HG03045 (cell line): ENCODE measurements at regions not wholly inside any gene's neighbourhood (a gene's known extent, or its start where the extent isn't known, plus 50 kb on each side); places are given as distances from the start of the nearest gene placed in this dataset.

Source experiments
- ATAC-seq: cut with Tn5 transposase; IDR thresholded peaks from one replicate; pipeline ENCODE4 v1.9.1; 2021; ENCODE audit warnings: mild to moderate bottlenecking, moderate library complexity; ENCODE audit not compliant: unreplicated experiment

DNA sequence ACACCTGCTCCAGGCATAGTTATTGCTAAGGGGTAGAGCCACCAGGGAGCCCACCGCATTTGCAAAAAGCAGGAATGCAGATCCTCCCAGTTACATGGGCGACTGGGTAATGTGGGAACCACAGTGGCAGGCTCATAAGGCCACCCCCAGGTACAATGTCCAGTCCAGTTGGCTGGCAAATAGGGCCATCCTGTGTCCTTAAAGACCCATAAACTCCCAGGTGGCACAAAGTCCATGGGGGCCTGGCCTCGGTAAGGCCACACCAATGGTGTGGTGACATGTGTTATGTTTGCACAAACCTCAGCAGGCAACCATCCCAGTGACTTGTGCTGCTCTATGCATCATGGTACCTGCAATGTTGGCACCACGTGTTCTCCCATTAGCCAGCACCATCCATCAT, 283.6 kb upstream of the GYPC start:
- ATAC-seq: no peak

- ATAC-seq: no peak
Measured at GRCh38 chr2:126378176-126378575, 277.8 kb upstream of the GYPC start.

GRCh38 chr2:126381091-126381490, 274.9 kb upstream of the GYPC start:
- no peak for ATAC-seq

- no peak for ATAC-seq
Measured at GRCh38 chr2:126382998-126383397, 273.0 kb upstream of the GYPC start.

- no peak for ATAC-seq
Measured at GRCh38 chr2:126383800-126384199, 272.2 kb upstream of the GYPC start.

GRCh38 chr2:126385441-126385840, 270.5 kb upstream of the GYPC start:
- ATAC-seq: no peak

- no peak for ATAC-seq
Measured at GRCh38 chr2:126385983-126386382, 270.0 kb upstream of the GYPC start.

GRCh38 chr2:126389446-126389845, 266.5 kb upstream of the GYPC start:
- ATAC-seq: no peak

DNA sequence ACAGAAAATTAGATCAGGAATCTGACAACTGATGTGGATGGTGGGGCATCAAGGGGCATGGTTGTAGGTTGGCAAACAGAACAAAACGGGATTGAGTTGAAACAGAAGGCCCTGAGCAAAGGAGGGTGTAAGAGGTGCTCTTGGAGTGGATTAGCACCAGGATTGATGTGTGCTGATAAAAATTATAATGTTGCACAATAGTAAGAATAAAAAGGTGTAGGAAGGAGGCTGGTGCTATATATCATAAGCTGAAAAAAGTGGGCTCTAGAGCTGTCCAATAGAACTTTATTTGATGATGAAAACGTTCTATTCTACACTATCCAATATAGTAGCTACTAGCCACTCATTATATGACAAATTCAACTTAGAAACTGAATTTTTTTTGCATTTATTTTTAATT, 263.1 kb upstream of the GYPC start:
- no peak for ATAC-seq

- no peak for ATAC-seq
Measured at GRCh38 chr2:126399001-126399400, 257.0 kb upstream of the GYPC start.

DNA sequence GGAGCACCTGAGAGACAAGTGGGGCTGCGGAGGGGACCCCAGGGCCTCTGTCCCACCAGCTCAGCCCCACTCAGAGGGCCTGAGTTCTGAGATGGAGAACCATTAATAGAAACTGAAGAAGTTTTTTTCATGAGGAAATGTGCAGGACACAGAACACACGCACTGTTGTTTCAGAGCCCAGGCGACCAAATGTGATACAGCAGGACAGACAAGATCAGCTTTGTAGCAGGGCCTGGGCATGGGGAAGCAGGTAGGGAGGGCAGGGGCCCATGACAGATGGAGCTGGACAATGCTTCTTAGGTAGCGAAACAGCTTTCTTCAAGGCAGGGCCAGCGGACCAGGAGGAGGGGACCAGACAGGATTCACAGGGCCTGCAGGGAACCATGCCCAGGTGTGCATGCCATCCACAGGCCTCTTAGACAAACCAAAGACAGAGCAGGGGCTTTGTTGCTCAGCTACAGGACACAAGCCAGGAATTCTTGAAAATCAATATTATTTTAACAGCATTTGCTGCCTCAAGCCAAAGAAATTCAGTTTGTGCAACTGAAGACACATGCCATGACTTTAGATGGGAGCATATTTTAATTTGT, 252.8 kb upstream of the GYPC start:
- ATAC-seq: no peak

DNA sequence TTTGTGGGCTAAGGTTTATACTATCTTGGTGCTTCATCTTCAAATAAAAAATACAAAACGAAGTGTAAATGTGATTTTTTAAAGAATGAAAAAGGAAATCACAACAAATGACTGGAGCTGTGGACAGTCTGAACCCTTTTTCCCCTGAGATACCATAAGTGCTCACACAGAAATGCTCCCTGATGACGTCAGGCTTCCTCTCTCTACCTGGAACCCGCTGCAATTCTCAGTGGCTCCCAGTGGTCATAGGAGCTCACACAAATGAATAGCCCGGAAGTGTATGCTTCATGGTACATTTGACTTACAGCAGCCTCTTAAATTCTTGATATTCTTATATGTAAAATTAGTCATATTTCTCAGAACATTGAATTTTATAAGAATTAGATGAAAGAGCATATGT, 249.7 kb upstream of the GYPC start:
- ATAC-seq: no peak

DNA sequence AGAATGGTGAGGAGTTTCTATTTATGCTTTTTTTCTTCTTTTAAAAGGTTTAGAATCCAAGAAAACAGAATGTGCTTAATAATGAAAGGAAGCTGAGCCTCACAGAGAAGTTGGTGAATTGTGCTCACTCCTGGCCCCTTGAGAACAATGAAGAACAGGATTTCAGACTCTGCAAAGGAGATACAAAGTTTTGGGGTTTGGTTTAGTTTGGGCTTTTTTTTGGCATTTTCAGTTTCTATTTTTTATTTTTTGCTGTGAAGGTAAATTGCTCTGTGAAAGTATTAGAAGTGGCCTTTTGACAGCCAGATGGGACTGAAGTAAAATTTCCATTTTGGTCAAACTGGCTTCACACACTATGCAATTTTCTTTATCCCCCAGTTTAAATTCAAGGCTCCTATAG, 247.3 kb upstream of the GYPC start:
- ATAC-seq: no peak

DNA sequence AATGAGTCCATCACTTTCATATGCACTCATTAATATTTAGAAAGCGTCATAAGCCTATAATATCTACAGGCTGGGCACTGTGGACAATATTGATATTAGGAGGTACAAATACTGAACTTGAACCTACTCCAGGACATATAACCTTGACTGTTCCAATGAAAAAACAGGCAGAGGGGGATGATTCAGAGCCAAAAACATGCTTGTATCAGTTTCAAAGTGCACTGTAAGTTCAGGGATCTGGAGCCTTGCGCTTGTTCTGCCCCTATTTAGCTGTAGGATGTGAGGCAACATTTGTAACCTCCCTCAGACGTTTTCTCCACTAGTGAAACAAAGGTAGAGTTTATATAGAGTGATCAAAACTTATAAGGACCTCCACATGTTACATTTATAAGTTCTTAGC, 246.1 kb upstream of the GYPC start:
- no peak for ATAC-seq

DNA sequence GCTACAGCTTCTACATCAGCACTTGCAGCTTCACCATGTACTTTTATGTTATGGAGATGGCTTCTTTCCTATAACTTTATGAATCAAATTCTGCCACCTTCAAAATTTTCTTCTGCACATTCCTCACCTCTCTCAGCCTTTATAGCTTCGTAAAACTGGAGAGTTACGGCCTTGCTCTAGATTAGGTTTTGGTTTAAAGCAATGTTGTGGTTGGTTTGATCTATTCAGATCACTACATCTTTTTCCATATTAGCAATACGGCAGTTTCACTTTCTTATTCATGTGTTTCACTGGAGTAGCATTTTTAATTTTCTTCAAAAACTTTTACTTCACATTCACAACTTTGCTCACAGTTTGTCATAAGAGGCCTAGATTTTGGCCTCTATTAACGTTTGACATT, 242.9 kb upstream of the GYPC start:
- ATAC-seq: peak; percentile 57

- ATAC-seq: no peak
Measured at GRCh38 chr2:126419403-126419802, 236.6 kb upstream of the GYPC start.

GRCh38 chr2:126425943-126426342, 230.0 kb upstream of the GYPC start:
- no peak for ATAC-seq

DNA sequence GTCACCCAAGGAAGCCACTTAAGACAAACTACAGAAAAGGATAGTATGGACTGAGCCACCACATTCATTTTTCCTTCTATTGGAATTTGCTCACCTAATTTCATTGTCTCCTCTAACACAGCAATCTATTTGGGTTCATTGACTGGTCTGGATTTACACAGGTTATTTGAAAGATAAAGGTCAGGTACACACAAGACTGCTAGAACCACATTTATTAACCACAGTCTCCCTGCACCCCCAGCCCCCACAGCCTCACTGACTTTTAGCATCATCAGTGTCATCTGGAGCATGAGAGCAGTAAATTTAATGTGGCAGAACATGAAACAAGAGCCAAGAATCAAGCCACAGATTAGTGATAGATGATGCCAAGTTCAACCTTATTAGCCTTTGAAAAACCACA, 226.9 kb upstream of the GYPC start:
- ATAC-seq: no peak

- ATAC-seq: no peak
Measured at GRCh38 chr2:126431136-126431535, 224.8 kb upstream of the GYPC start.

GRCh38 chr2:126436411-126436810, 219.5 kb upstream of the GYPC start:
- ATAC-seq: no peak

DNA sequence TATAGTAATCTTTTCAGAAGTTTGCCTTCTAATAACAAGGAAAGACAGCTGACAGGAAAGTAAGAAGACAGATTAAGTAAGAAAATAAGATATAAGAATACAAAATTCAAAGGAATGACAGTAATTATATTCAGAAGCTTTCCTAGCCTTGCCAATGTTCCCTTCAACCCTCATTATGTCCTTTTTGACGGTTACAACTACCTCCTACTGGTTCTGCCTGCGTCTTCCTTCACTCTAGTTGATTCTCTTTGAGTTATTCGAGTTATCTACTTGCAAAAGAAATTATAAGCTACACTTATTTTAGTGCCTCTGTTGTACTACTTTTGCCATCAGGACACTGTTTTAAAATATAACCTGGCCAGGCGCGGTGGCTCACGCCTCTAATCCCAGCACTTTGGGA, 218.9 kb upstream of the GYPC start:
- no peak for ATAC-seq

DNA sequence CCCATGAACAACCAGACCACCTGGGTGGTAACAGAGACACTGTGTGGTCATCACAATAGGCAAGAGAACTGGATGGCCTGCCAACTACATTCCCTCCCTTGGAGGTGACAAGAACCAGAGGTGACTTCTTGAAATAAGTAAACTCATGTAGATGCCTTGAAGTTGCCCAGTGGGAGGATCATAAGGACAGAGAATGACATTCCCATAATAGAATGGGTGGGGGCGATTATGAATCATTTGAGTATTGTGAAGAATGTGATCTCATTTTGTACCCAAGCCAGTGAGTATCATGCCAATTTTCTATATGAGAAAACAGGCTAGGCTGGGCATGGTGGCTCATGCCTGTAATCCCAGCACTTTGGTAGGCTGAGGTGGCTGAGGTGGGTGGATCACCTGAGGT, 211.4 kb upstream of the GYPC start:
- ATAC-seq: no peak

DNA sequence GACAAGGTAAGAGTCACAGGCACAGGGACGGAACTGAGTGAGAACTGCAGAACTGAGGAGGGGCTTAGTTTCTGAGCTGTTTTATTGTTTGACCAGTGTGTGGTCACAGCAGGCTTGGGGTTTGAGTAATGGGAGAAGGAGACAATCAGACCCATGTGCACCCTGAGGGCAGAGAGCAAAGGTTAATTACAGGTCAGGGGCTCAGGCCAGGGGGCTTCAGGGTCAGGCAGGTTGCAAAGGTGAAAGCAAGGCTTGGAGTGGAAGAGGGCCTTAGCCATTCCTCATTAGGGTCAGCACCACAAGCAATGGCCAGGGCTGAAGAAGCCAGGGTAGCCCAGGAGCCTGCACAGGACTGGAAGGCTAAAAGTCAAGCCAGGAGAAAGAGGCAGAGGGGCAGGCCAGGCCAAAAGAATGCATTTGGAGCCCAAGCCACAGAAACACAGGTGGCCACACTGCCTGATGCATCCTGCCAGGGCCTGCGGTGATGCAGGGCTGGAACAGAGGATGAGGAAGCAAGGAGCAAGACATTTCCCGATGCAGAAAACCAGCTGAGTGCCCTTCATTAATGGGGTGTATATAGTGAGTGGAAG, 209.8 kb upstream of the GYPC start:
- no peak for ATAC-seq
